Spleen (tissue), 11 donors: ENCODE measurements at regions not wholly inside any gene's neighbourhood (a gene's known extent, or its start where the extent isn't known, plus 50 kb on each side); places are given as distances from the start of the nearest gene placed in this dataset.

Experiments
- DNase-seq: peaks from one replicate; pipeline ENCODE4 v3.0.0-alpha.2; 2020
- H3K27ac ChIP-seq, 8 donors: fragments of 200-600 bp; sonication (generic) in 7 of 8; 1 replicate in 4 of 8; 2 replicates in 4 of 8; pipeline versions ENCODE4 v1.5.0 to v1.8.0; 2016 to 2021; ENCODE audit warnings: inconsistent platforms in 4 of 8, mild to moderate bottlenecking in 4 of 8, moderate library complexity in 1 of 8
- H3K27me3 ChIP-seq, 7 donors: fragments of 200-600 bp; sonication (generic) in 6 of 7; replicated peaks in 1 of 7; 1 replicate in 4 of 7; 2 replicates in 3 of 7; pipeline versions ENCODE4 v1.5.0 to v1.8.0; 2016 to 2021; ENCODE audit warnings: inconsistent platforms in 3 of 7, mild to moderate bottlenecking in 1 of 7
- H3K36me3 ChIP-seq, 6 donors: fragments of 200-600 bp; sonication (generic) in 5 of 6; 1 replicate in 4 of 6; 2 replicates in 2 of 6; pipeline versions ENCODE4 v1.5.0 to v1.8.0; 2016 to 2021; ENCODE audit warnings: inconsistent platforms in 2 of 6
- H3K4me1 ChIP-seq, 6 donors: fragments of 200-600 bp; sonication (generic) in 5 of 6; 1 replicate in 3 of 6; 2 replicates in 3 of 6; pipeline versions ENCODE4 v1.5.0 to v1.8.0; 2016 to 2021; ENCODE audit warnings: inconsistent platforms in 3 of 6
- H3K4me3 ChIP-seq, 8 donors: fragments of 200-600 bp; sonication (generic) in 7 of 8; 1 replicate in 4 of 8; 2 replicates in 4 of 8; pipeline versions ENCODE4 v1.5.0 to v1.8.0; 2016 to 2021; ENCODE audit warnings: inconsistent platforms in 4 of 8, mild to moderate bottlenecking in 4 of 8, moderate library complexity in 2 of 8
- H3K9me3 ChIP-seq, 8 donors: fragments of 200-600 bp; sonication (generic) in 7 of 8; 1 replicate in 4 of 8; 2 replicates in 4 of 8; pipeline versions ENCODE4 v1.5.0 to v1.8.0; 2016 to 2021; ENCODE audit warnings: inconsistent platforms in 4 of 8
- CTCF ChIP-seq, 11 experiments: fragments of 200-600 bp in 7 of 11; fragments of 450-650 bp in 4 of 11; sonication (generic) in 4 of 11; IDR thresholded peaks in 8 of 11; conservative IDR thresholded peaks in 3 of 11; 1 replicate in 7 of 11; 2 replicates in 4 of 11; pipeline versions ENCODE4 v1.4.0 to v1.8.0; 2016 to 2021; ENCODE audit warnings: antibody characterized with exemption in 11 of 11, inconsistent platforms in 4 of 11, mild to moderate bottlenecking in 1 of 11
- POLR2A ChIP-seq, 3 donors: fragments of 450-650 bp; IDR thresholded peaks; one replicate each; pipeline ENCODE4 v1.5.1; 2017; ENCODE audit warnings: antibody characterized with exemption in 3 of 3, mild to moderate bottlenecking in 1 of 3
- POLR2AphosphoS5 ChIP-seq, 3 donors: sonication (generic); formaldehyde crosslinking; IDR thresholded peaks; one replicate each; pipeline ENCODE4 v1.5.1; 2017; ENCODE audit warnings: antibody characterized with exemption in 3 of 3
- WGBS, 5 donors: extraction: QIAGEN DNeasy Blood & Tissue Kit in 3 of 5; methylation state at CpG; one replicate each; pipeline versions ENCODE4 v1.1.5 to v1.1.7; 2013 to 2018; 5-methylcytosine and 5-hydroxymethylcytosine counted together
- intact Hi-C: fragments of 100-400 bp; cut with DNase I; formaldehyde crosslinking; loops from one replicate; pipeline ENCODE4 v1.15.0; 2023; ENCODE audit warnings: low total_unique reads
- donor health status: healthy with polysubstance abuse.
- donor health status: DM: no; HTN: no; CAD: no; lungs with moderate emphysema.
- donor health status: DM: no; HTN: no; CAD: no.
- donor health status: Bipolar disorder and iron deficiency.
- donor health status: healthy.
- donor health status: DM: no; HTN: no; CAD: no.
- donor health status: DM: yes; HTN: yes; CAD: no.

GRCh38 chr2:4528773-4529172, 825.4 kb downstream of the DCDC2C start:
- 36 to 57% (median 42%) methylated on average over 3 of the region's 3 CpGs for WGBS, 5 donors
- Histone ChIP-seq H3K27me3 (no peaks in the 10 kb centered on the region), H3K4me1 (no peaks in the 10 kb centered on the region), H3K36me3 (no peaks in the 10 kb centered on the region), H3K27ac (no peak overlapping the region), H3K9me3 (peaks cover 0 to 4% (median 0%) of the 10 kb centered on the region in 8 donors), H3K4me3 (no peak overlapping the region)
- TF ChIP-seq POLR2A (IDR thresholded peaks at IDR 0.05) = no peak
- DNase-seq = no peak
- intact Hi-C loops = no loop called here

GRCh38 chr2:4529738-4530137, 826.4 kb downstream of the DCDC2C start:
- intact Hi-C loops = no loop called here
- TF ChIP-seq POLR2A (IDR thresholded peaks at IDR 0.05) = no peak
- no peak for DNase-seq
- peaks cover 0 to 4% (median 0%) of the 10 kb centered on the region in 8 donors for H3K9me3 ChIP-seq
- WGBS, 5 donors = 76 to 92% (median 84%) methylated on average over 1 of the region's 1 CpG
- no peak overlapping the region for H3K4me3 ChIP-seq
- no peaks in the 10 kb centered on the region for H3K27me3 ChIP-seq
- no peaks in the 10 kb centered on the region for H3K36me3 ChIP-seq
- no peak overlapping the region for H3K27ac ChIP-seq
- no peaks in the 10 kb centered on the region for H3K4me1 ChIP-seq

- H3K4me1 ChIP-seq = no peaks in the 10 kb centered on the region
- no peak overlapping the region for H3K27ac ChIP-seq
- H3K4me3 ChIP-seq = no peak overlapping the region
- H3K9me3 ChIP-seq = peaks cover 0 to 4% (median 0%) of the 10 kb centered on the region in 8 donors
- WGBS, 5 donors = 70 to 78% (median 71%) methylated on average over 9 of the region's 9 CpGs
- no peaks in the 10 kb centered on the region for H3K36me3 ChIP-seq
- no peaks in the 10 kb centered on the region for H3K27me3 ChIP-seq
- intact Hi-C loops = no loop called here
- TF ChIP-seq CTCF (IDR thresholded peaks at IDR 0.05 in 8 of 11, conservative IDR thresholded peaks at IDR 0.05 in 3 of 11) (no peak), POLR2AphosphoS5 (IDR thresholded peaks at IDR 0.05) (no peak), POLR2A (IDR thresholded peaks at IDR 0.05) (no peak)
- DNase-seq = no peak
These were observed 826.9 kb downstream of the DCDC2C start for GRCh38 chr2:4530231-4530630.

- no peaks in the 10 kb centered on the region for H3K36me3 ChIP-seq
- TF ChIP-seq POLR2AphosphoS5 (IDR thresholded peaks at IDR 0.05) (no peak), POLR2A (IDR thresholded peaks at IDR 0.05) (no peak), CTCF (IDR thresholded peaks at IDR 0.05 in 8 of 11, conservative IDR thresholded peaks at IDR 0.05 in 3 of 11) (no peak)
- 70 to 79% (median 77%) methylated on average over 2 of the region's 2 CpGs for WGBS, 5 donors
- intact Hi-C loops = no loop called here
- no peak overlapping the region for H3K4me3 ChIP-seq
- H3K9me3 ChIP-seq = peaks cover 0 to 4% (median 0%) of the 10 kb centered on the region in 8 donors
- no peaks in the 10 kb centered on the region for H3K4me1 ChIP-seq
- DNase-seq = no peak
- no peaks in the 10 kb centered on the region for H3K27me3 ChIP-seq
- H3K27ac ChIP-seq = no peak overlapping the region
These were observed 830.4 kb downstream of the DCDC2C start for GRCh38 chr2:4533806-4534205.

GRCh38 chr2:4539121-4539520, 835.7 kb downstream of the DCDC2C start:
- 57 to 78% (median 73%) methylated on average over 9 of the region's 9 CpGs for WGBS, 5 donors
- DNase-seq = no peak
- H3K27ac ChIP-seq = no peak overlapping the region
- peaks cover 0 to 8% (median 0%) of the 10 kb centered on the region in 6 donors for H3K4me1 ChIP-seq
- H3K27me3 ChIP-seq = no peaks in the 10 kb centered on the region
- H3K9me3 ChIP-seq = peaks cover 0 to 15% (median 8%) of the 10 kb centered on the region in 8 donors
- no peaks in the 10 kb centered on the region for H3K36me3 ChIP-seq
- intact Hi-C loops = no loop called here
- TF ChIP-seq POLR2A (IDR thresholded peaks at IDR 0.05) (no peak), POLR2AphosphoS5 (IDR thresholded peaks at IDR 0.05) (peak in 1 of 3 donors; percentile 24)
- no peak overlapping the region for H3K4me3 ChIP-seq
